ENCODE measurements at regions not wholly inside any gene's neighbourhood (a gene's known extent, or its start where the extent isn't known, plus 50 kb on each side); places are given as distances from the start of the nearest gene placed in this dataset.
"Not testable (repeated sequence)": the region's sequence is repeated elsewhere in the genome, so short reads cannot be mapped to it uniquely, and the experiment has no call there.

- H3K4me3 ChIP-seq, result peak overlapping the region in 1 of 4 donors; percentile 18
- TF ChIP-seq POLR2AphosphoS5 (IDR thresholded peaks at IDR 0.05) (no peak), EP300 (IDR thresholded peaks at IDR 0.05) (no peak), POLR2A (IDR thresholded peaks at IDR 0.05) (no peak)
- TF ChIP-seq, protein P1, sequence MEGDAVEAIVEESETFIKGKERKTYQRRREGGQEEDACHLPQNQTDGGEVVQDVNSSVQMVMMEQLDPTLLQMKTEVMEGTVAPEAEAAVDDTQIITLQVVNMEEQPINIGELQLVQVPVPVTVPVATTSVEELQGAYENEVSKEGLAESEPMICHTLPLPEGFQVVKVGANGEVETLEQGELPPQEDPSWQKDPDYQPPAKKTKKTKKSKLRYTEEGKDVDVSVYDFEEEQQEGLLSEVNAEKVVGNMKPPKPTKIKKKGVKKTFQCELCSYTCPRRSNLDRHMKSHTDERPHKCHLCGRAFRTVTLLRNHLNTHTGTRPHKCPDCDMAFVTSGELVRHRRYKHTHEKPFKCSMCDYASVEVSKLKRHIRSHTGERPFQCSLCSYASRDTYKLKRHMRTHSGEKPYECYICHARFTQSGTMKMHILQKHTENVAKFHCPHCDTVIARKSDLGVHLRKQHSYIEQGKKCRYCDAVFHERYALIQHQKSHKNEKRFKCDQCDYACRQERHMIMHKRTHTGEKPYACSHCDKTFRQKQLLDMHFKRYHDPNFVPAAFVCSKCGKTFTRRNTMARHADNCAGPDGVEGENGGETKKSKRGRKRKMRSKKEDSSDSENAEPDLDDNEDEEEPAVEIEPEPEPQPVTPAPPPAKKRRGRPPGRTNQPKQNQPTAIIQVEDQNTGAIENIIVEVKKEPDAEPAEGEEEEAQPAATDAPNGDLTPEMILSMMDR (IDR thresholded peaks at IDR 0.05), result no peak
- ATAC-seq (ENCODE audit: low FRiP score in 2 of 2) (peak; percentile 73 to 90), DNase-seq (no peak)
- H3K27me3 ChIP-seq, result no peaks in the 10 kb centered on the region
- H3K27ac ChIP-seq, result peak overlapping the region in 2 of 4 donors; percentile 26 to 53
- H3K4me1 ChIP-seq, result peaks cover 1 to 6% (median 3%) of the 10 kb centered on the region in 4 donors
- H3K36me3 ChIP-seq, result no peaks in the 10 kb centered on the region
- WGBS, 2 donors, result 48 to 49% methylated on average over 8 of the region's 8 CpGs
- peaks cover 0 to 9% (median 0%) of the 10 kb centered on the region in 4 donors for H3K9me3 ChIP-seq
Measured at GRCh38 chr4:128653527-128654444, 155.7 kb upstream of the JADE1 start.

GRCh38 chr4:128649575-128650205 is 159.8 kb upstream of the JADE1 start:
- ATAC-seq (ENCODE audit: low FRiP score in 2 of 2) (no peak), DNase-seq (no peak)
- Histone ChIP-seq H3K27me3 (no peaks in the 10 kb centered on the region), H3K4me1 (no peaks in the 10 kb centered on the region), H3K27ac (no peak overlapping the region), H3K36me3 (no peaks in the 10 kb centered on the region), H3K9me3 (peaks cover 0 to 9% (median 0%) of the 10 kb centered on the region in 4 donors), H3K4me3 (no peak overlapping the region)
- TF ChIP-seq EP300 (IDR thresholded peaks at IDR 0.05) (no peak), POLR2AphosphoS5 (IDR thresholded peaks at IDR 0.05) (no peak), POLR2A (IDR thresholded peaks at IDR 0.05) (no peak)
- TF ChIP-seq, protein P1 (IDR thresholded peaks at IDR 0.05), result no peak
- 50 to 71% methylated on average over 1 of the region's 1 CpG for WGBS, 2 donors

DNA sequence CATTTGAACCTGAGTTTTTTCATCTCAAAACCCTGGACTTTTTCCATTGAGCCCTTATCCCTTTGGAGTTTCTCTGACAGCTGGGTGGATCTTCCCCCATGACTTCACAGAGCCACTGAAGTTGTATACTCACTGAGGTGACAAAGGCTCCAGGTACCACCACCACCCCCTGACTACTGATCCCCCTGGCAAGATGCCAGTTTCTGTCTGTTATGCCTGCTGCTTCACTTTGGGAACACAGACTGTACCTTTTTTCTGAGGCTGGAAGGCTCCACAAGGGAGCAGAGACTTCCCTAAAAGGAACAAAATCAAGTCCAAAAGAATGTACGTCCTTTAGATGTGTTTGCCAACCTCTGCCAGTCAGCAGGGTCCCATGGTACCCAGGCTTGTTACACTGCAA is 160.3 kb upstream of the JADE1 start:
- Histone ChIP-seq H3K4me1 (no peaks in the 10 kb centered on the region), H3K27ac (no peak overlapping the region), H3K36me3 (no peaks in the 10 kb centered on the region), H3K27me3 (no peaks in the 10 kb centered on the region), H3K4me3 (no peak overlapping the region), H3K9me3 (peaks cover 0 to 3% (median 0%) of the 10 kb centered on the region in 4 donors)
- TF ChIP-seq EP300 (IDR thresholded peaks at IDR 0.05), result no peak
- TF ChIP-seq, protein P1 (IDR thresholded peaks at IDR 0.05), result no peak
- TF ChIP-seq POLR2AphosphoS5 (IDR thresholded peaks at IDR 0.05), result no peak
- no peak for TF ChIP-seq POLR2A (IDR thresholded peaks at IDR 0.05)
- WGBS, 2 donors, result 75 to 89% methylated on average over 1 of the region's 1 CpG
- DNase-seq (no peak), ATAC-seq (ENCODE audit: low FRiP score in 2 of 2) (no peak)

- TF ChIP-seq POLR2A (IDR thresholded peaks at IDR 0.05), result no peak
- TF ChIP-seq, protein P1 (IDR thresholded peaks at IDR 0.05), result no peak
- no peak for TF ChIP-seq EP300 (IDR thresholded peaks at IDR 0.05)
- no peak for TF ChIP-seq POLR2AphosphoS5 (IDR thresholded peaks at IDR 0.05)
- ATAC-seq (ENCODE audit: low FRiP score in 2 of 2) (no peak), DNase-seq (no peak)
- H3K4me3 ChIP-seq, result no peak overlapping the region
- no peak overlapping the region for H3K27ac ChIP-seq
- H3K36me3 ChIP-seq, result no peaks in the 10 kb centered on the region
- no peaks in the 10 kb centered on the region for H3K27me3 ChIP-seq
- H3K9me3 ChIP-seq, result no peaks in the 10 kb centered on the region
- whole genome bisulfite sequencing, 2 donors, result 80 to 89% methylated on average over 1 of the region's 1 CpG
- no peaks in the 10 kb centered on the region for H3K4me1 ChIP-seq
Measured at GRCh38 chr4:128648021-128648420, 161.5 kb upstream of the JADE1 start.

- WGBS, 2 donors, result 69 to 71% methylated on average over 1 of the region's 1 CpG
- not testable (repeated sequence) for DNase-seq; H3K27me3 ChIP-seq; H3K9me3 ChIP-seq; H3K4me3 ChIP-seq; H3K36me3 ChIP-seq; ATAC-seq (ENCODE audit: low FRiP score in 2 of 2); H3K4me1 ChIP-seq; H3K27ac ChIP-seq
Measured at GRCh38 chr4:128646893-128647292, 162.6 kb upstream of the JADE1 start.

DNA sequence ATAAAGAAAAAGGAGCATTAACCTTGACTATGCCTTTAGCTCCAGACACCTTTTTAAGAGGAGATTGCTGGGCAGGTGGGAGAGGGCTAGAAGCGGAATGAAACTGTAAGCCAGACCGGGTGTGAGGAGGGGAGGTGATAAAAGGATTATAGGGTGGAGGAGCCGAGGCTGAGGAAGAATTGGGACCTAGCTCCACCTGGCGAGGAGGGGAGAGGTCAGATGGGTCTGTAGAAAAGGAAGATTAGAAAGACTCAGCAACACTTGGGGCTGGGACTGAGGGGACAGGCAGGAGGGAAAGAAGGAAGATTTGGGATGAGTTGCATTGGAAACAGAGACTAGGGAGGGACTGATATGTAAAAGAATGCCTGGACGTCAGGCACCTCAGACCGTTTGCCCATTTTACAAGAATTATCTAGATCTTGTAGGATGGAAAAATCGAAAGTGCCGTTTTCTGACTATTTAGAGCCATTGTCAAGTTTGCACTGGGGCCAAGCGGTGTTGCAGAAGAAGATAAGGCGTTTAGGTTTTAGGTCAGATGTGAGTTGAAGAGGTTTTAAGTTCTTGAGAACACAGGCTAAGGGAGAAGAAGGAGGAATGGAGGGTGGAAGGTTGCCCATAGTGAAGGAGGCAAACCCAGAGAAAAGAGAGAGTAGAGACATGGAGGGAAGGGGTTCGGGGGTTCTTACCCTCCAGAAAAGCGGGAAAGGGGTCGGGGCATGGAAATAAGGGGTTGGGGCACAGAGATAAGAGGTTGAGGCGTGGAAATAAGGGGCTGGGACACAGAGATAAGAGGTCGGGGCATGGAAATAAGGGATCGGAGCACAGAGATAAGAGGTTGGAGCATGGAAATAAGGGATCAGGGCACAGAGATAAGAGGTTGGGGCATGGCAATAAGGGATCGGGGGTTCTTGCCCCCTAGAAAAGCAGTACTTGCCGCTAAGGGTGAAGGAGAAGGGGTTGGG is 164.5 kb upstream of the JADE1 start:
- 79 to 82% methylated on average over 18 of the region's 18 CpGs for WGBS, 2 donors
- H3K27ac ChIP-seq; H3K4me3 ChIP-seq; H3K4me1 ChIP-seq; H3K27me3 ChIP-seq; H3K9me3 ChIP-seq; H3K36me3 ChIP-seq; DNase-seq; ATAC-seq (ENCODE audit: low FRiP score in 2 of 2): not testable (repeated sequence)

- H3K9me3 ChIP-seq; H3K36me3 ChIP-seq; H3K4me1 ChIP-seq; DNase-seq; ATAC-seq (ENCODE audit: low FRiP score in 2 of 2); H3K27me3 ChIP-seq; H3K27ac ChIP-seq; H3K4me3 ChIP-seq: not testable (repeated sequence)
- 80 to 100% methylated on average over 1 to 3 of the region's 3 CpGs for WGBS, 2 donors
Measured at GRCh38 chr4:128644107-128644506, 165.4 kb upstream of the JADE1 start.

All from upper lobe of left lung (tissue), 6 donors.